ENCODE measurements at regions not wholly inside any gene's neighbourhood (a gene's known extent, or its start where the extent isn't known, plus 50 kb on each side); places are given as distances from the start of the nearest gene placed in this dataset.

DNA sequence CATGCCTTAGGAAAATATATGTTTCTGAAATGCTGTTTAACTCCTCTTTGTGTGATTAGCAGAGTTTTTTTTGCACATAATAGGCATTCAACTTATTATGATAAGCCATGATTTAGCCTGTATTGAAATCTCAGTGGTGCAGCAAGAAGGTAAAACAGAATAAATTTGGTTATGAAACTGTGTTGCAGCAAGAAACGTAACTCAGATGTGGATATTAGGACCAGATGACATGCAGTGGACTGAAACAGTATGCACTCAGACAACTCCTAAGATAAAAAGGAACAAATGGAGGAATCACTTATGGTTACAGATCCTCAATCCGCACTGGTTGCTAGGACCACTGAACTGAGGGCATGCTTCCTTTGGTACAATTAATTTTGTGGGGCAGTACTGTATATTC is 254.2 kb upstream of the HSF2 start:
- H3K36me3 Mint-ChIP-seq (ENCODE audit: insufficient read depth in 1 of 3, low read depth in 3 of 3), result no peaks in the 10 kb centered on the region
- H3K9me3 Mint-ChIP-seq, result no peaks in the 10 kb centered on the region
- no peaks in the 10 kb centered on the region for H3K27me3 Mint-ChIP-seq (ENCODE audit: low read depth)

More for the DNA sequence above, 254.2 kb upstream of the HSF2 start:
- H3K9me3 ChIP-seq (ENCODE audit: control insufficient read depth, low read depth, low read length), result no peaks in the 10 kb centered on the region
- no peak overlapping the region for H3K4ac ChIP-seq (ENCODE audit: low read depth, low read length)
- H3K4me1 Mint-ChIP-seq, result peaks cover 0 to 3% of the 10 kb centered on the region in 2 experiments; a peak in 1 of 4 replicates
- H2AK5ac ChIP-seq (ENCODE audit: insufficient read length, low read length), result no peak overlapping the region
- no peak overlapping the region for H3K27ac Mint-ChIP-seq
- no peak overlapping the region for H2BK20ac ChIP-seq (ENCODE audit: low read depth, low read length, poor library complexity, severe bottlenecking)
- no peak overlapping the region for H2AFZ ChIP-seq (ENCODE audit: low read length)
- no CpG with 5 or more reads among the region's 2 CpGs for WGBS (ENCODE audit: extremely low coverage, insufficient read length, low lambda C conversion rate)
- no peak overlapping the region for H3K4me3 Mint-ChIP-seq
- no peak overlapping the region for H2BK5ac ChIP-seq (ENCODE audit: insufficient read length, low read length)
- H4K20me1 ChIP-seq (ENCODE audit: control insufficient read depth, insufficient read depth, insufficient read length), result no peaks in the 10 kb centered on the region
- H4K5ac ChIP-seq (ENCODE audit: insufficient read length, low read depth, low read length), result no peak overlapping the region
- no peak overlapping the region for H3K4me2 ChIP-seq (ENCODE audit: insufficient read depth, insufficient read length, low read length)
- H3K23me2 ChIP-seq (ENCODE audit: insufficient read length, low read depth, low read length, poor library complexity, severe bottlenecking), result no peaks in the 10 kb centered on the region
- TF ChIP-seq, protein P1, sequence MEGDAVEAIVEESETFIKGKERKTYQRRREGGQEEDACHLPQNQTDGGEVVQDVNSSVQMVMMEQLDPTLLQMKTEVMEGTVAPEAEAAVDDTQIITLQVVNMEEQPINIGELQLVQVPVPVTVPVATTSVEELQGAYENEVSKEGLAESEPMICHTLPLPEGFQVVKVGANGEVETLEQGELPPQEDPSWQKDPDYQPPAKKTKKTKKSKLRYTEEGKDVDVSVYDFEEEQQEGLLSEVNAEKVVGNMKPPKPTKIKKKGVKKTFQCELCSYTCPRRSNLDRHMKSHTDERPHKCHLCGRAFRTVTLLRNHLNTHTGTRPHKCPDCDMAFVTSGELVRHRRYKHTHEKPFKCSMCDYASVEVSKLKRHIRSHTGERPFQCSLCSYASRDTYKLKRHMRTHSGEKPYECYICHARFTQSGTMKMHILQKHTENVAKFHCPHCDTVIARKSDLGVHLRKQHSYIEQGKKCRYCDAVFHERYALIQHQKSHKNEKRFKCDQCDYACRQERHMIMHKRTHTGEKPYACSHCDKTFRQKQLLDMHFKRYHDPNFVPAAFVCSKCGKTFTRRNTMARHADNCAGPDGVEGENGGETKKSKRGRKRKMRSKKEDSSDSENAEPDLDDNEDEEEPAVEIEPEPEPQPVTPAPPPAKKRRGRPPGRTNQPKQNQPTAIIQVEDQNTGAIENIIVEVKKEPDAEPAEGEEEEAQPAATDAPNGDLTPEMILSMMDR (conservative IDR thresholded peaks at IDR 0.05), result no peak
- H2BK15ac ChIP-seq (ENCODE audit: low read depth, low read length), result no peak overlapping the region
- H4K8ac ChIP-seq (replicated peaks; ENCODE audit: insufficient read length, low read depth, low read length), result no peak overlapping the region
- H3K14ac ChIP-seq (ENCODE audit: insufficient read depth, low read length), result no peak overlapping the region
- H3K9ac ChIP-seq (ENCODE audit: extremely low read depth, insufficient read length, low read length), result no peak overlapping the region
- H4K91ac ChIP-seq (ENCODE audit: insufficient read length, low read depth, low read length), result no peak overlapping the region
- H3K23ac ChIP-seq (ENCODE audit: insufficient read length, low read depth, low read length), result no peak overlapping the region
- no peak overlapping the region for H3K56ac ChIP-seq (ENCODE audit: insufficient read length, low read depth, low read length)
- H3T11ph ChIP-seq (ENCODE audit: low read length), result no peak overlapping the region
- H3K4me1 ChIP-seq (ENCODE audit: insufficient read depth, low read length), result no peaks in the 10 kb centered on the region
- no peak overlapping the region for H2BK120ac ChIP-seq (ENCODE audit: low read depth, low read length, poor library complexity, severe bottlenecking)
- H3K79me1 ChIP-seq (ENCODE audit: insufficient read depth, low read depth, low read length, poor library complexity, severe bottlenecking), result no peaks in the 10 kb centered on the region
- H3K18ac ChIP-seq (ENCODE audit: insufficient read length, low read depth, low read length), result no peak overlapping the region
- H3K27me3 ChIP-seq (ENCODE audit: insufficient read depth, low read length), result no peaks in the 10 kb centered on the region
- no peak for DNase-seq
- no peaks in the 10 kb centered on the region for H3K79me2 ChIP-seq (ENCODE audit: insufficient read depth, low read length)
- no peak overlapping the region for H2BK12ac ChIP-seq (ENCODE audit: insufficient read length, low read depth, low read length)
- H3K27ac ChIP-seq (ENCODE audit: insufficient read length, low read depth, low read length), result no peak overlapping the region

All from H9 (cell line).